ENCODE measurements at regions not wholly inside any gene's neighbourhood (a gene's known extent, or its start where the extent isn't known, plus 50 kb on each side); places are given as distances from the start of the nearest gene placed in this dataset.

- TF ChIP-seq CTCF (CRISPR knock-in tag; IDR thresholded peaks at IDR 0.05) = no peak
- TF ChIP-seq NR3C1 (CRISPR knock-in tag; IDR thresholded peaks at IDR 0.05) = no peak
- TF ChIP-seq EP300 (IDR thresholded peaks at IDR 0.05; ENCODE audit: low read depth in 2 of 2, low read length in 2 of 2) = no peak
- no peak for TF ChIP-seq EP300 (CRISPR knock-in tag; IDR thresholded peaks at IDR 0.05; ENCODE audit: borderline replicate concordance)
These were observed 1002.9 kb downstream of the AGBL1 start for GRCh38 chr15:87082581-87082980.

Data from HepG2 (cell line).